Neural progenitor cell (in vitro differentiated cells): ENCODE measurements at regions not wholly inside any gene's neighbourhood (a gene's known extent, or its start where the extent isn't known, plus 50 kb on each side); places are given as distances from the start of the nearest gene placed in this dataset.

Source experiments
- EZH2 ChIP-seq: fragments of 200-600 bp; sonication (generic); IDR thresholded peaks from 2 replicates; pipeline ENCODE4 v1.6.1; 2017; ENCODE audit warnings: antibody characterized with exemption, mild to moderate bottlenecking, moderate library complexity
- EZH2phosphoT487 ChIP-seq: fragments of 200-600 bp; sonication (generic); IDR thresholded peaks from 2 replicates; pipeline ENCODE4 v1.6.1; 2017; ENCODE audit warnings: antibody characterized with exemption
- TF ChIP-seq, protein P1 (sequence below): fragments of 200-600 bp; sonication (generic); IDR thresholded peaks from 2 replicates; pipeline ENCODE4 v1.5.1; 2017; ENCODE audit warnings: antibody characterized with exemption, mild to moderate bottlenecking

DNA sequence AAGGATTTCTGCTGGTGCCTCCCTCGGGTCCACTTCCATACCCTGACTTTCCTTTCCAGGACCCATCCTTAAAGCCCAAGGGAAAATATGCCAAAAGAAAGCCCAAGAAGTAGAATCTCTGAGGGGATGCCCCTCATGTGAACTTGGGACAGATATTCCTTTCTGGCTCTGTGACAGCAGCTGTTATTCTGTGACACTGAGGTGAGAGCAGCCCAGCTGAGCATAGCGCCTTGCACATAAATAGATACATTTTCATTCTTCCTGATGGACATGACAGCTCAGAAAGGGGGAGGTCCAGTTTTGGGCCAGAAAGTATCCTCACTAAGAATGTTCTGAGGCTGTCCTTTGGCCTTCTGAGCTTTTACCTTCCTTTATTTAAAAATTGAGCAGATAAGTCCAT lies 353.2 kb downstream of the SAMD5 start:
- no peak for TF ChIP-seq EZH2phosphoT487
- TF ChIP-seq, protein P1, sequence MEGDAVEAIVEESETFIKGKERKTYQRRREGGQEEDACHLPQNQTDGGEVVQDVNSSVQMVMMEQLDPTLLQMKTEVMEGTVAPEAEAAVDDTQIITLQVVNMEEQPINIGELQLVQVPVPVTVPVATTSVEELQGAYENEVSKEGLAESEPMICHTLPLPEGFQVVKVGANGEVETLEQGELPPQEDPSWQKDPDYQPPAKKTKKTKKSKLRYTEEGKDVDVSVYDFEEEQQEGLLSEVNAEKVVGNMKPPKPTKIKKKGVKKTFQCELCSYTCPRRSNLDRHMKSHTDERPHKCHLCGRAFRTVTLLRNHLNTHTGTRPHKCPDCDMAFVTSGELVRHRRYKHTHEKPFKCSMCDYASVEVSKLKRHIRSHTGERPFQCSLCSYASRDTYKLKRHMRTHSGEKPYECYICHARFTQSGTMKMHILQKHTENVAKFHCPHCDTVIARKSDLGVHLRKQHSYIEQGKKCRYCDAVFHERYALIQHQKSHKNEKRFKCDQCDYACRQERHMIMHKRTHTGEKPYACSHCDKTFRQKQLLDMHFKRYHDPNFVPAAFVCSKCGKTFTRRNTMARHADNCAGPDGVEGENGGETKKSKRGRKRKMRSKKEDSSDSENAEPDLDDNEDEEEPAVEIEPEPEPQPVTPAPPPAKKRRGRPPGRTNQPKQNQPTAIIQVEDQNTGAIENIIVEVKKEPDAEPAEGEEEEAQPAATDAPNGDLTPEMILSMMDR: no peak
- TF ChIP-seq EZH2: no peak
